ENCODE measurements at regions not wholly inside any gene's neighbourhood (a gene's known extent, or its start where the extent isn't known, plus 50 kb on each side); places are given as distances from the start of the nearest gene placed in this dataset.

DNA sequence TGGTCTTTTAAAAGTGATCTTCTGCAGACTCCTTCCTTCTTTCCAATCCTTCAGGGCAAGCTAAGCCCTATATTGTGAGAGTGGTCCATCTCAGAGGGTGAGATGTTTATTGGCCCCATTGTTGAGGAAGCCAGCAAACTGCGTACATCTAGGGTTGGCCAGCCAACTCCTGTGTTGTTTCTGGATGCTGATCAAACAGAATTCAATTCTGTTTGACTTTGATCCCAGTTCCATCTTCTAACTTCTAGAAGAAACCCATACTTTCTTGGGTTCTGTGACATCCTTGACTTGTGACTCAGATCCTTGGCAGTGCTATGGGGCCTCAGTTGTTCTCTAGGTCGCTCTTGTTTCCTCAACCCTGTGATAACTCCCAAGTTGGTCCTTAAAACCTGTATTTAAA is 116.2 kb downstream of the LSMEM1 start:
- no peak for TF ChIP-seq POLR2A (IDR thresholded peaks at IDR 0.05)
- TF ChIP-seq, protein P1, sequence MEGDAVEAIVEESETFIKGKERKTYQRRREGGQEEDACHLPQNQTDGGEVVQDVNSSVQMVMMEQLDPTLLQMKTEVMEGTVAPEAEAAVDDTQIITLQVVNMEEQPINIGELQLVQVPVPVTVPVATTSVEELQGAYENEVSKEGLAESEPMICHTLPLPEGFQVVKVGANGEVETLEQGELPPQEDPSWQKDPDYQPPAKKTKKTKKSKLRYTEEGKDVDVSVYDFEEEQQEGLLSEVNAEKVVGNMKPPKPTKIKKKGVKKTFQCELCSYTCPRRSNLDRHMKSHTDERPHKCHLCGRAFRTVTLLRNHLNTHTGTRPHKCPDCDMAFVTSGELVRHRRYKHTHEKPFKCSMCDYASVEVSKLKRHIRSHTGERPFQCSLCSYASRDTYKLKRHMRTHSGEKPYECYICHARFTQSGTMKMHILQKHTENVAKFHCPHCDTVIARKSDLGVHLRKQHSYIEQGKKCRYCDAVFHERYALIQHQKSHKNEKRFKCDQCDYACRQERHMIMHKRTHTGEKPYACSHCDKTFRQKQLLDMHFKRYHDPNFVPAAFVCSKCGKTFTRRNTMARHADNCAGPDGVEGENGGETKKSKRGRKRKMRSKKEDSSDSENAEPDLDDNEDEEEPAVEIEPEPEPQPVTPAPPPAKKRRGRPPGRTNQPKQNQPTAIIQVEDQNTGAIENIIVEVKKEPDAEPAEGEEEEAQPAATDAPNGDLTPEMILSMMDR (IDR thresholded peaks at IDR 0.05), result no peak

Measured in testis (tissue), 2 donors.